HG02870 (cell line): ENCODE measurements at regions not wholly inside any gene's neighbourhood (a gene's known extent, or its start where the extent isn't known, plus 50 kb on each side); places are given as distances from the start of the nearest gene placed in this dataset.

Experiments
- ATAC-seq: cut with Tn5 transposase; IDR thresholded peaks from one replicate; pipeline ENCODE4 v1.9.1; 2021; ENCODE audit warnings: mild to moderate bottlenecking, moderate library complexity; ENCODE audit not compliant: unreplicated experiment

DNA sequence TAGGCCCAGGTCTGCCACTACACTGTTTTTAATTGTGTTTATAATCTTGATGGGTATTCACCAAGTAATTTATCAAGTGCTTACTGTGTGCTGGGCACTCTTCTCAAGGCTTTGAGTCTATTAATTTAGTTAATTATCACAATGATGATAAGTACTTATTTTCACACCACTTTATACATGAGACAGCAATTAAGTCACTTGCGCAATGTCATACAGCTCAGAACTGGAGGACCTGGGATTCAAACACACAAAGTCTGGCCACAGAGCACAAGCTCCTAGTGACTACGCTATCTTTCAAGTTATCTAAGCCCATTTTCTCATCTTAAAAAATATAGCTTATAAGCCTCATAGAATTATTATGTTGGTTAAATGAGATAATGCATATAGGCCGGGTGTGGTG is 85.0 kb downstream of the LLPH start:
- ATAC-seq = no peak

DNA sequence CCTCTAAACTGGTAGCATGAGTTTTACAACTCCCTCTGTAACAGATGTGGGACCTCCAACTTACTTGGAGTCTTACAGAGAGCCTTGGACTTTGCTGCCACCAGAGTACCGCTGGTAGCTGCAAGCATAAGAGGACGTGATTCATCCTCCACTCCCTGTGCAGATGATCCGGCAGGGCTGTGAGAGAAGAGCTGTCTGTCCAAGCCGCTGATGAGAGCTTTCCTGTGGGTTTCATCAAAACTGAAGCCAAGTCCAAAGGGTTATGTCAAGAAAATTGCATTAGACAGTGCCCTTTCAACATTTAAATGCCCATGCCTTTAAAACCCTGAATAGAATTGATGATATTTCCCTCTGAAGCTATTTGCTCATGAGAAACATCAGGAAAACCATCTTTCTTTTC is 85.8 kb downstream of the LLPH start:
- no peak for ATAC-seq

DNA sequence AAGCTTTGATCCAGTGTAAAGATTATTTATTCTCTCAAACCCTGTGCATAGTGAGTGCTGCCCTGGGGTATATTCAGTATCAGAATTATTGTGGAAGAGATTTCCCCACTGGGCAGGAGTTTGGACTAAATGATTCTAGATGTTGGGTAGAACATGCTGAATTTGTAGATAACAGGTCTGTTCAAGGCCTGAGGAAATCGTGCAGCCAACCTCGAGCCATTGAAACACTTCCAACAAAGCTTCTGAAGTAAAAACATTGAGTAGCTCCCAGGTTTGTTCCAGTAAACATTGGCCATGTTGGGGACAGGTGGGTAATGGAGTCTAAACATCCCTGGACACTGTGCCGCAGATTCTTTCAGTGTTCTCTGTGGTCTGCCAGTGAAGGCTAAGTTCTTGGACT is 87.5 kb downstream of the LLPH start:
- ATAC-seq = no peak

DNA sequence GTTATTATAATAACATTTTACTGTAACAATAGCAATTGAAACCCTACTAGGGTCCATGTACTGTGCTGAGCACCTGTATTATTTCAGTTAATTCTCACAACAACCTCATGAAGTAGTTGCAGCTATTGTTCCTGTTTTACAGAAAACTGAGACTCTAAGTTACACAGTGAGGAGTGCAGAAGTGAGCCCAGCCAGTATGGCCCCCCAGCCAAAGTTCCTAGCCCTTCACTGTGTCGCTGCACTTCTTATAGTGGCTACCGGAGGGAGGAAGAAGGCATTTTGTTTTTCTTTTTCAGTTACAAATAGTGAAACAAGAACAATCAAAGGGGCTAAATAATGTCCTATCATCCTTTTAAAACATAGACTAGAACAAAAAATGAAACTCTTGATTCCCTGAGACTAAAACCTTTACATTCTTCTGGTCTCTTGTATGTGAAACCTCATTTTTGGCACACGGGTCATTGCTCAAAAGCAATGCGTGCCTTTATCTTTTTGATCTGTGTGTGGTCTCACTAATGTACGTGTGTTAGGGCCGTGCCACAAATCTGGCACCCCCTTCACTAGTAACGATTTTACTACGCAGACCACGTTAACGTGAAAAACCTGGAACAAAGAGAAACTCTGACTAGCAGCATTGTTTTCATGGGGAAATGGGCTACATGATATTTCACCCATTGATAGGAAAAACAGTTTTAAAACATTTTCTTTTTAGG is 88.7 kb downstream of the LLPH start:
- peak; percentile 75 for ATAC-seq

DNA sequence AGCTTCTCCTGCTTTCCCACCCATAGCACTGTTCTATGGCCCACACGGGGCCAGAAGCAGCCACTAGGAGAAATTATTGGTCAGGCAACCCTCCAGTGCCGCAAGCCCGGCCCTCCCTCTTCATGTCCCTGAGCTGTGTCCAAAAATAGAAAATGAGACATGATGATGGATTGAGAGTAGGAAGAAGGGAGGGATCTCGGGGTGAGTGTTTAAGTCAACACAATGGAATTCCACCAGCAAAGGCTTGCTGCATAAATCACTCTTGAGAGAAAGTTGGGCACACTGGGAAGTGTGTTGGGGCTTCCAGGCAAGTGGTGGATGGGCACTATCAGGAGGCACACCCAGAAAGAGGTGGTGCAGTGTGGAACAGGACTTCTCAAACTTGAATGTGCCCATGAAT is 94.2 kb downstream of the LLPH start:
- no peak for ATAC-seq

DNA sequence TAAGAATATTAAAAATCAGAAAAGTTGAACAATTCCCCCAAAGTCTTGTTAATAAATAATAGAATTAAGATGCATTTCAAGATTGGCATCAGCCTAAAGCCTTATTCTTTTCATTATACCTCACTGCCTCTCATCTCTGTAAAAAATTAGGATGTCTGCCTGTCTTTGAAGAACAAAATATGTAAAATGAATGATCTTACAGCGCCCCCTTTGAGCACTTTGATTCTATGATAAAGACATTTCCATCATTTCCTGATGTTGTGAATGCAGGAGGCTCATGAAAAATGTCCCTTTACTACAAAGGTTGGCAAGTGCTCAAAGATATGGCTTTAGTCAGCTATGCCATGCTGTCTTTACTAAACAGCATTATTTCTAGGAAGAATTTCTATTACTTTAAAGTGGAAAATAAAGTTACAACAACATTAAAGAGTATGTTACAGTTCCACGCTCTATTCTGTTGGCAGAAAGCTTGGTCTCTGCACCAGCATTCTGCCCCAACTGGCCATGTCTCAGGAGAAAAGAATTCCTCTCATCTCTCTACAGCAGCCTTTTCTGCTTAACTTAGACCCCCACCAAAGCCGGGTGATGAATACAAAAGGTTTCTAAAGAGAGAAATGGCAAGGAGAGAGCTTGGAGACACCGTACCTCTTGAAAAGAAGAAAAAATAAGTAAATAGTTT is 95.1 kb downstream of the LLPH start:
- no peak for ATAC-seq

DNA sequence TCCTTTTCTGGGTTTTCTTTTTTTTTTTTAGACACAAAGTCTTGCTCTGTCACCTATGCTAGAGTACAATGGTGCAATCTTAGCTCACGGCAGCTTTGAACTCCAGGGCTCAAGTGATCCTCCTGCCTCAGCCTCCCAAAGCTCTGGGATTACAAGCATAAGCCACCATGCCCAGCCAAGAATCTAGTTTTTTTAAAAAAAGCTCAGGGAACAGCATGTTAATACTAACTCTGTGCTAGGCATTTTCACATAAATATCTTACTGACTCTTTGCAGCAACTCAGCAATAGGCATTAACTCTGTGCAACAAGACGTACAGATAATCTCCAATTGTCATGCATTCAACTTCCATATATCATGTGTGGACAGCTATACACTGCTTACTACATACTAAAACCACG is 97.4 kb downstream of the LLPH start:
- peak; percentile 26 for ATAC-seq

DNA sequence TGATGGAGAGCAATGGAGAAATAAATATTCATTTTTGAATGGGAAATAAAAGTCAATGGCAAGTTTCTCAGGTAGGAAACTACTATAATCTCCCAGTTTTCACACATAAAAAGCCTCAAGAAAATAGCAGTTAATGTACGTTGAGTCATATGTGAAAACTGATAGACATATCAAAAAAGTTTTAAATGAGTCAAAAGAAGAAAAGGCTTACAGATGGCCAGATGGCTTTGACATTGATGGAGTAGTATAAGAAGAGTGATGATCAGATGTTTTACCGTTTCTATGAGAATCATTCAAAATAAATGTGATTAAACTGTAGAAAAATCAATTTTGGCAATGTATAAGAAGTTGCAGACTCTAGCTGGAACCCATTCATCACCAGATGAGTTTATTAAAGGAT is 97.8 kb downstream of the LLPH start:
- ATAC-seq = peak; percentile 84

DNA sequence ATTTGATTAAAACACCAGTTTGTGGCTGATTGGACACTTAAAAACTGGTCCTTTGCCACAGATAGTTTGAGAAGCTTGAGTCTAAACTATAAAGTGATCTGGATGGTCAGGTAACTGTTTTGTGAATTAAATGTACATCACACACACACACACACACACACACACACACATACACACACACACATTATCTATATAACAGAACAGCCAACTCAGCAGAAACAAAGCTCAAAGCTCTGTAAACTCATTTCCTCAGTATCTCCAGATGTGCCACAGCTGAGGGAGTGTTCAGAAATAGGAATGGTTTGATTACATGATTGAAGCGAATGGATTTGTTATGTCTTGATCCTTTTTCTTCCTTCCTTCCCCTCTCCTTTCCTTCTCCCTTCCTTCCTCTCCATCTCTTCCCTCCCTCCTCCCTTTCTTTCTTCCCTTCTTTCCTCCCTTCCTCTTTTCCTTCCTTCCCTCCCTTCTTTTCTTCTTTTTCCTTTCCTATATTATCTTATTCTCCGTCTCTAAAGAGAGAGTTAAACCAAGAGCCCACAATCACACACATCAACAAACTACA is 100.3 kb downstream of the LLPH start:
- no peak for ATAC-seq

DNA sequence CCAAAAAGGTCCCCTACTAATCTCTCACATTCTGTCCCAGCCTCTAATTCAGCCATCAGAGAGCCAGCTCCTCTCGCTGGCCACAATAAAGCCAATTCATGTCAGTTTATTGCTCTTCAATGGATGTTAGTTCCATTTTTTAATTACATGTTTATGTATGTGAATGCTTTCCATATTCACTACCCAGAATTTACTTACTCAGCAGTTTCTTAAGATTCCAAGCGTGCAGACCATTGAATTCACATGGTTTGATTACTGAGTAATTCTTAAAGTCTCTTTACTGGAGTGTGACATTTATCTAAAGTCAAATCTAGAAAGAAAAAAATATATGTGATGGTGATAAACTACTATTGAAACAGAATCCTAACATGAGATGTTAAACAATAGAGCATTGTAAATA is 102.2 kb downstream of the LLPH start:
- ATAC-seq = no peak

DNA sequence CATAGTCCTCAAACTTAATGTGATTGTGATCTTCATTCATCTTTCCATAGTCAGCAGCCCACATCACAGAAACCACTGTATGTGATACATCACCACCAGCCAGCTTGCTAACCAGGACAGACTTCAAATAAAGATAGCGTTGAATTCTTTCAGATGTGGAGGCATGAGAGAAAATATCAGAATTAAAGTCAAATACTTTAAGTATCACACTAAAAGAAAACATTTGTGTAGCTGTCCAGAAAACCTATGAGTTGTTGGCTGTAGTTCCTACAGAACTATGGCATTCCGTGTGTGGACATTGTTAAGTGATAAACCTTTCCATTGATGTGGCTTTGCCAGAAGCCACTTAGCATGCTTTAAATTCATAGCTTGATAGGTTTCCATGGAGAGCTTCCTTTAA is 105.1 kb downstream of the LLPH start:
- ATAC-seq = no peak

DNA sequence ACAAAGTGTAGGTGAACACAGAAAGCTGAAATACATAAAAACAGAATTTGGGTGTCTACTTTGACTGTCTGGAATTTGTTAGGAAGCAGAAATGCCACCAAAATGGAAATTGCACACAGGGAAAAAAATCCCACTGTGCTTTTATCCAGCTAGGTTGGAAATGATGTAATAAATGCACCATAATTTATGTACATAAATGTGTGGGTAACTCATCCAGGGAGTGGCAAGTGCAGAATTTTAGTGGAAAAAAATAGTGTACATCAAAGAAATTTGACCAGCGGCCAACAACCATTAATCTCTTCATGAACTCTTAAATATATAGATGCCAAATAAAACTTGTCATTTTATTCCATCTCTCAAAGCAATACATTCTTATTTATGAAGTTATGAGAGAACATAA is 105.6 kb downstream of the LLPH start:
- no peak for ATAC-seq

DNA sequence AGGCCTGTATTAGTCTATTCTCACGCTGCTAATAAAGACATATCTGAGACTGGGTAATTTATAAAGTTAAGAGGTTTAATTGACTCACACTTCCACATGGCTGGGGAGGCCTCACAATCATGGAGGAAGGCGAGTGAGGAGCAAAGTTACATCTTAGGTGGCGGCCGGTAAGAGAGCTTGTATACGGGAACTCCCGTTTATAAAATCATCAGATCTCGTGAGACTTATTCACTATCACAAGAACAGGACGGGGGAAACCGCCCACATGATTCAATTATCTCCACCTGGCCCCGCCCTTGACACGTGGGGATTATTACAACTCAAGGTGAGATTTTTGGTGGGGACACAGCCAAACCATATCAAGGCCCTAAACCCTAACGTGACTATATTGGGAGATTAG is 110.1 kb downstream of the LLPH start:
- ATAC-seq = no peak

DNA sequence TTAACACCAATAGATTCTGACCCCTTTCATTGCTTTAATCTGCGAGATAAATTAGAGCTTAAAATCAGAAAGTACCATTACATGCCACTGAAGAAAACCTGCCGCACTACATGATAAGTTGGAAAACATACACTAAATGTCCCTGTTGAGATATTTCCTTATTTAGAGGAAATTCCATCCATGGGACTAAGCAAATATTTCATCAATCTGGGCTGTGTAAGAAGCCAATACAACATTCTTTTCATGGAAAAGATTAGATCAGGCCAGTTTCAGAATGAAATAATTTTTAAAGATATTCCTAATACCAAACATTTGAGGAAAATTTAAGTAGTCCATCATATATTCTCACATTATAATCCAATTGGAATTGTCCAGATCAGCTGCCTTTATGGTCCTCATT is 112.8 kb downstream of the LLPH start:
- ATAC-seq = no peak
